Inferior parietal cortex (tissue), 1 donor: ENCODE measurements at regions not wholly inside any gene's neighbourhood (a gene's known extent, or its start where the extent isn't known, plus 50 kb on each side); places are given as distances from the start of the nearest gene placed in this dataset.
"Not testable (repeated sequence)": the region's sequence is repeated elsewhere in the genome, so short reads cannot be mapped to it uniquely, and the experiment has no call there.

ENCODE experiments used
- DNase-seq: peaks from one replicate; pipeline ENCODE4 v3.0.0-alpha.2; 2016; ENCODE audit errors: extremely low spot score

DNA sequence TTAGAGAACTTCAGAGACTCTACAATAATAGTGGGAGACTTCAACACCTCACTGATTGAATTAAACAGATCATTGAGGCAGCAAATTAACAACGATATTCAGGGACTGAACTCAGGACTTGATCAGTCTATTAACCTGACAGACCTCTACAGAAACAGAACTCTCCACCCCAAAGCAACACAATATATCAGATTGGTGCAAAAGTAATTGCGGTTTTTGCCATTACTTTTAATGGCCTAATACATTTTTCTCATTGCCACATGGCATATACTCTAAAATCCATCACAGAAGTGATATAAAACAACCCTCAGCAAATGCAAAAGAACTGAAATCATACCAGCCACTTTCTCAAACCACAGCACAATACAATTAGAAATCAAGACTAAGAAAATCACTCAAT lies 298.1 kb upstream of the SGO1 start:
- DNase-seq = no peak

DNA sequence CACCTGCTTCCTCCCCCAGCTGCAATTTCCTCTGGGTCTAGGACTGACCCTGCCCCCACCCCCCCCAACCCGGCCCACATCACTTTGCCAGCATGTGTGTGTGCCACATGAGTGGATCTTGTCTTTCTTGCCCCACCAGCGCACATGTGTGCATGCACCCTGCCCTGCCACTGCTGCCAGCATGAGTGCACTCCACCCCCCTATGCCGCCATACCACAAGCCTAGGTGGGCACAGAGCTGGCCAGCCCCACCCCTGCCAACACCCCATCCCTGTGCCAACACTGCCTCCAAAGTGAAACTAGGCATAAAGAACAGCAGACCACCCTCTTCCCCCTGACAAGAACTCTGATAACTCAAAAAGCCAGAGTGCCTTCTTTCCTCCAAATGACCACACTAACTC lies 296.3 kb upstream of the SGO1 start:
- no peak for DNase-seq

DNA sequence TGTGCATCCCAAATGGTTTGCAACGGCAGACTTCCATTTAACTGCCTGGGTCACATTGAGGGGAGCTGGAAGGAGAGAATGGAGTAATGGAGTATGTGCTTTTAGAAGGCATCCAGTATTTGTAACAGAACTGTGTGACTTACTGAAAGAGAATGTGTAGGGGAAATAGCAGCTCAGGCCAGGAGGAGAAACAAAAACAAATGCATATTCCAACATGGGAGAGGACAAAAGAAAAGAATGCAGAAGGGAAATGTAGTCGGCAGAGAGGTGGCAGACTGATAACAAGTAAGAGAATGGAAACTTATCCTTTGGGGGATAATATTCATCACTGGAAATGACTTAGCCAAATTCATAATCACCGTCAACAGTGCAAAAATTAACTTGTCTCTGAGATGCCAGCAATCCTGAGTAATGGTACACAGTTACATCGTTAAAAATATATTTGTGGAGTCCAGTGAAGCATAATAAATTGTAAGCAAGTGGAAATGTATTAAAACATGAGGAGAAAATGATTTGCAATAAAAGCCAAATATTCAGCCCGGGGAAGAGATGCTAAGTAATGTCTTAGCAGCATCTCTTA lies 294.9 kb upstream of the SGO1 start:
- DNase-seq = no peak

DNA sequence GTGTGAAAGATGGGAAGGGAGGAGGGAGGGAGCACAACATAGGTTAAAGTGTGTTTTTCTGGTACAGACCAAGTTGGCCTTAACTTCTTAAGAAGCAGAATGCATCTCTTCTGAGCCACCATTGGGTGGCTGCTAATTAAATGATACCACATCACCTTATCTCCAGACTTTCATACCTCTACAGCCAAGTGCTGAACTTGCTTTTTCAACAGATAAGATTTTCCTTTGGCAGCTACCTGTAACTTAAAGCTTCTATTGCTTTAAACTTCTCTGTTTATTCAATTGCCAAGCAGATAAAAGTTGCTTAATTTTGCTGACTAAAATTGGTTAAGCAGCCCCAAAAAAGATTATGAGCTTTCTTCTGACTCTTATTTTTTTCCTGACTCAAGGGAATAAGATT lies 292.4 kb upstream of the SGO1 start:
- no peak for DNase-seq

DNA sequence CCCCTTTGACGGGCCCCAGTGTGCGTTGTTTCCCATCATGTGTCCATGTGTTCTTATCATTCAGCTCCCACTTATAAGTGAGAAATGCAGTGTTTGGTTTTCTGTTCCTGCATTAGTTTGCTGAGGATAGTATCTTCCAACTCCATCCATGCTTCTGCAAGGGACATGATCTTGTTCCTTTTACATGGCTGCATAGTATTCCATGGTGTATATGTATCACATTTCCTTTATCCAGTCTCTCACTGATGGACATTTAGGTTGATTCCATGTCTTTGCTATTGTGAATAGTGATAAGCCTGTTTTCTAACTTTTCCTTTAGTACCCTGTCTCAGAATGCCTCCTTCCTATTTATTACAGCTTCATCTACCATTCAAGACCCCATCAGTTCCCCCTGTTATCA lies 278.2 kb upstream of the SGO1 start:
- not testable (repeated sequence) for DNase-seq

DNA sequence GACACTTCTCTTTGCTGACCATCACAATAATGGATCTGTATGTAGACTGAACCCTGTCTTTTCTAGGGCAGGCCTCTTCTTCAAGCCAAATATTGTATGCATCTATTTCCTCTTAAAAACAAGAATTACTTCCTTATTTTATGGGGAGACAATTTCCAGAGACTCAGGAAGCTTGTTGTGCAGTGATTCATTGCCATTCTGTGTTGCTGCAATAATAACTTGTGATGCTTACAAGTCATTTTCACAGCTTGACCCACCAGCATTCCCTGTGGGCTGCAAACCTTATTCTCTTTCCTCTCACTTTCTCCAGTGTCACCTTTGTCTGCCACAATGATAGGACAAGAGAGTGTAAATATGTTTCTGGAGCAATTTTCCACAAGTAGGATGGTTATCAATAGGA lies 276.7 kb upstream of the SGO1 start:
- DNase-seq = no peak

DNA sequence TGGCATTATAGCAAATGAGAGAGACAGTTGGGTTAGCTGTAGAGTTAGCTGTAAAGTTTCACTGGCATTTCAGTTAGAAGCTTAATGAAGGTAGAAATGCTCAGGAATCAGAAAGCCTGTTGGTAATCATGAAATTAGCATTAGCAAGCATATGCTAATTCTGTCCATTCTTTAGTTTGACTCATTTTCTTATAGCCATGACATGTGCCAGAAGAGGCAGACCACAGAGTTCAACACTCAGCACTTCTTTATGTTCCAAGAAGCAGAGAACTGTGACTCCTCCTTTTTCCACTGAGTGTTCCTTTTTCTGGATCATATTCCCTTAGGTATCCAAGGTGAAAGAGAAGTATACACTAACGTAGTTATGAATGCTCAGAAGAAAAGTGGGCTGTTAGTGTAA lies 276.2 kb upstream of the SGO1 start:
- no peak for DNase-seq

DNA sequence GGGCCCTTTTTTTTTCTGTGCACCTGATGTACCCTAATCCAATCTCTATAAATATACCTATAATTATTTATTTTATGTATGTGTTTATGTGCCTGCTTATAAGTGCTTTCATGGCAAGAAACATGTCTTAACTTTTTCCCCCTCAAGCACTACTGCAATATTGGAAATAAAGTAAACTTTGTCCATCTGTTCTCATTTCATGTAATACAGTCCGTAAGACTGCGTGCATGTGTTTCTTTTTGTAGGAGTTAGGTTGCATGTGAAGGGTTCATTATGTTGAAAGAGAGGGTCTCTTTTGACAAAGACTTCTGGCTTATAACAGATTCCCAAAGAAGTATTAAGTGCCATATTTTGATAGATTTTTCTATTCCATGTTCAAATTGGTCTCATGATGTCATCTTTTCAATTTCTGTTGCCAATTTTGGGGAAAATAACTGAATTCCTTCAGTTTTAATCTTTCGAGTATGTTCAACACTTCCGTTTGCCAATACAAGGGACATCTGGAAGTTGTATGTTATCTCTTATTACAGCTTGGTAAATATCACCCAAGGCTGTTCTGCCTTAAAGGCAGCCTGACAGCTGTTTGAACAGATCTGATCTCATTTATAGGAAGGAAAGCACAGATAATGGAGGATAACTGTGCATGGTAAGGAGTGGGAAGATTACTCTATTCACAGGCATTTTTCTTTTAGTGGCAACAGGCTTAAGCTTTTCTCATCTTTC lies 273.1 kb upstream of the SGO1 start:
- peak; percentile 1 for DNase-seq

DNA sequence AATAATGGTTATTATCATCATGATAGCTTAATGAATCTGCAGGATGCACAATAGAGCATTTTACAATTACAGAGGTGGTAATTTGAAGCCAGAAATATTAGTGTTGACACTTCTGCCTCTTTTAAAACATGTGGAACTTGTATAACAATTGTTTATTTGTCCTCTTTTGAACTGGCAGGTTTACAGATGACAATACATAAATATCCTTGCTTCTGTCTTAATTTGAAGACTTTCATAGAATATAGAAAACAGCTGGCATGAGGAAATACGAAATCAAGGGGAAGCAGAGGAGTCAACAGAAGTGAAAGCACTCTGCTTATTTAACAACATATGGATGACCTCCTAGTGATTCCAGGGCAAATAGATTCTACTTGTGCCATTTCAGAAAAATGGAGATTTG lies 270.5 kb upstream of the SGO1 start:
- DNase-seq = no peak

DNA sequence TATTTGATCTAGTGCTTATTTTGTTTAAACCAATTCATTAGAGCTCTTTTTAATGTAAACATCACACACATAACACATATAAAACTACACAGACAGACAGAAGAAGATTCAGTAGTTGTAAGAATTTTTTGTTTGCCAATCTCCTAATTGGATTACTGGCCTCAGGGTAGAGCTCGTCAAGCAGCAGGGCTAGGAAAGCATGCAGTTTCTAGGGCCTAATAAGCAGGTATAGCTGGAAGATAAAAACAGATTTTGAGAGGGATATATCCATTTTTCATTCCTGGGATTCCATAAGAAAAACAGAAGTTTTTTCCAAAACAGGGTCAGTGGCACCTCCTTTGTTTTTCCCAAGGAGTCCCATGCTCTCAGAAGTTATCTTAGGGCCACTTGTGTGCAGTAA lies 265.2 kb upstream of the SGO1 start:
- DNase-seq = no peak

DNA sequence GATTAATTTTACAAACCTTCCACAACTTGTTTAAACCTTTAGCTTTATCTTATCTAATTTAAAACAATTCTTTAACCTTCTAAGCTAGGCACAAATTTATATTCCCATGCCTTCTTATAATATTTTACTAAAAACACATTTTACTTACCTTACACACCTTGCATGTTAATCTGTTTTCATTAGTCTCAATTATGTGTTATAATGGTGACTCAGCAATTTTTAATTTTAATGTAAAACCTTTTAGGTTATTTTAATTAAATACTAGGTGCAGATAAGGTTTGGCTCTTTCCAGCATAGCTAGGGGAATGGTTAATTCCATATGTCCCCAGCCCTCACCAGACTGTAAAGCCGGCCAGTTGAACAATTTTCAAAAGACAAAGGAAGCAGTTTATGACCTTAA lies 264.6 kb upstream of the SGO1 start:
- no peak for DNase-seq

DNA sequence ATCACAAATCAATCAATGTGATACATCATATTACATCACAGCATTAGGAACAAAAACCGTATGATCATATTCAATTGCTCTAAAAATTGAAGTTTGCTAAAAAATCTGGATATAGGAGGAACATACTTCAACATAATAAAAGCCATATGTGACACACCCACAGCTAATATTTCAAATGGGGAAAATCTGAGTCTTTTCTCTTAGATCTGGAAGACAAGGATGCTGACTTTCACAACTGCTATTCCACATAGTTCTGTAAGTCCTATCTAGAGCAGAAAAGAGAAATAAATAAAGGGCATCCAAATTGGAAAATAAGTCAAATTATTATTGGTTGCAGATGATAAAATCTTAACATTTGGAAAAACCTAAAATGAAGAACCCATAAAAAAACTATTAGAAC lies 256.8 kb upstream of the SGO1 start:
- no peak for DNase-seq

DNA sequence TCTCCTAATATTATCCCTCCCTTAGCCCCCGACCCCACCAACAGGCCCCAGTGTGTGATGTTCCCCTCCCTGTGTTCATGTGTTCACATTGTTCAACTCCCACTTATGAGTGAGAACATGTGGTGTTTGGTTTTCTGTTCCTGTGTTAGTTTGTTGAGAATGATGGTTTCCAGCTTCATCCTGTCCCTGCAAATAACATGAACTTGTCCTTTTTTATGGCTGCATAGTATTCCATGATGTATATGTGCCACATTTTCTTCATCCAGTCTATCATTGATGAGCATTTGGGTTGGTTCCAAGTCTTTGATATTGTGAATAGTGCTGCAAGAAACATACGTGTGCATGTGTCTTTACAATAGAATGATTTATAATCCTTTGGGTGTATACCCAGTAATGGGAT lies 241.3 kb upstream of the SGO1 start:
- not testable (repeated sequence) for DNase-seq

DNA sequence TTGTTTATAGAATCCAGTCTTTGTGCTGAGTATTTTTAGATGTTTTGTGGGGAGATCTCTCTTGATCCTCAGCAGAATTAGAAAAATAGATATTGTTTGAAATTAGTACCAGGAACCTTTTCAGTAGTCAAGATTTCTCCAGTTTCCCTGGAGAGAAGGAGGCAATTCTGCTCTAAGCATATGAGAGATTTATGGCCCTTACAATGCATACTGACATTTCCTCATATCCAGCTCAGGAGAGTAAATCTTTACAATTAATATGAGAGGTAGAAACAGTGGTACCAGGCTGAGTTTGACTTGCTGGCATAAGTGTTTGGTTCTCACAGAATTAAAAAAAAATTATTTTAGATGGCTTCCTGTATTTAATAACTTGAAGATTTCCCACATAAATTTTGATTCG lies 239.1 kb upstream of the SGO1 start:
- no peak for DNase-seq

DNA sequence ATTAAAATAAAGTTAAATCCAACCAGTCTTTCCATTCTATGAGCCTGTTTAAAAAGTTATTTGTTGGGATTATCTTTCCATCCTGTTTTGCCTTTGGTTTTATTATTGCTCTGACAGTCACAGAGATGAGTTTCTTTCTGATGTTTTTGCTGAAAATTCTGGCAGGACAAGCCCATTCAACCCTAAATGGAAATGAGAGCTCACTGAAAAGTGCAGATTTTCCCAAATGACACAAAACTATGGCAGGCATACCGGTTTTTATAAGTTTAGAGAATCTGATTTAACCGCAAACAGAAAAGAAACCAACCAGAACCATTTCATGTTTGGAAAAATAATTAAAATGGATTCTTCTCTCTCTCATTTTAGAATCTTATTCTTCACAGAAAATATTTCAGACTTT lies 238.1 kb upstream of the SGO1 start:
- no peak for DNase-seq

DNA sequence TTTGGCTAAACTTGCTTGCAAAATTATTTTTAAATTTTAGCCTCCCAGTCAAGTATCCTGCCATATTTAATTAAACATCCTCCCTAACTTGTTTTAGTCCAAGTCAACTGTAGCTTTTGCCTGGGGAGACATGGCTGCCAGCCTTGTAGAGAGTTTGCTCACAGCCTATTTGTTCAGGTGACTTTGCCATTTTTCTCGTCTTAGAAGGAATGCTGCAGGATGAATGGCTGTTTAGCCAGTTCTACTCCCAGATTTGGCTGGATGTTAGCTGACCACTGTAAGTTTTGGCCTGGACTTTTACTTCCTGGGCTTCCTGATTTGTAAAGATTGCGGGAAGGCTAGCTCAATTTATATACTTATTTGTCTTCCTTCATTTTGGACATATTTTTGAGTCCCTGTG lies 236.4 kb upstream of the SGO1 start:
- no peak for DNase-seq

DNA sequence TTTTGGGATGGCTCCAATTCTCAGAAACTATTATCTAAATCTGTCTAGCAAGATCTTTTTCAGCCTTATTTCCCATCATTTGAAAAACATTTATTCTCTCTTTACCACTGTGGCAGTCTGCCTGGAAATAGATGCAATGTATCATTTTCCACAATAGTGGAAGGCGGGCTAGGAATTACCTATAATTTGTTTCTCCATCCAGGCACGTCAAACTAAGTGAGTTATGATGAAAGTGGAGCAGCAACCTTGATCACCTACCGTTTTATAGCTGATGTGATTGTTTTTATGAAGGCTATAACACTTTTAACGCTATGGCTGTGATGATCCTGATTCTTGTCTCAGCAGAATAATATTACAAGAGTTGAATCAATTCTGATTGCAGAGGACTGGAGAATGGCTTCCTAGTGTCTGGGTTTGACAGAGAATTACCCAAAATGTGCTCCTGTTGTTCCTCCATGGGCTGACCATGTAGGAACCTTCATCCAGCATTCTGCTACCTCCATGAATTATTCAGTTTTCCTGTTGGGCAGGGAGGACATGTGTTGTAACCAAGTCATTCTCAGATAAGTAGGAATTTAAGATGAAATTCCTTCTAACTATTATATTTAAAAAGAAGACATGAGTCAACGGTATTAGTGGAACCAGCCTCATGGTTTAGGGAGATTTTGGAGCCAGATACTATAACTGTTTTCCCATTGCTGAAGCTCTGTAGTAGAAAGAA lies 231.5 kb upstream of the SGO1 start:
- no peak for DNase-seq

DNA sequence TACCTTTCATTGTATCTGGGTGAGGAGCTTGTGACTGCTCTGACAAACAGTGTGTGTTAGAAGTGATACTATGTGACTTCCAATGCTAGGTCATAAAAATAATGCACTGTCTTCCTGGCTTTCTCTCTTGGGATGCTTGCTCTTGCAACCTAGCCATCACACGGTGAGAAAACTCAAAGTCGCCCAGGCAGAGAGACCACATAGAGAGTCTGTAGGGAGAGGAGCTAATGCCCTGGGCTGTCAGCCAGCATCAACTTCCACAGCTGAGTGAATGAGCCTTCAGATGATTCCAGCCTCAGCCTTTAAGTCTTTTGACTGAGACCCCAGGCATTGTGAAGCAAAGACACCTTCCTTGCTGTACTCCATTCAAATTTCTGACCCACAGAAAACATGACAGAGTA lies 220.6 kb upstream of the SGO1 start:
- DNase-seq = no peak

DNA sequence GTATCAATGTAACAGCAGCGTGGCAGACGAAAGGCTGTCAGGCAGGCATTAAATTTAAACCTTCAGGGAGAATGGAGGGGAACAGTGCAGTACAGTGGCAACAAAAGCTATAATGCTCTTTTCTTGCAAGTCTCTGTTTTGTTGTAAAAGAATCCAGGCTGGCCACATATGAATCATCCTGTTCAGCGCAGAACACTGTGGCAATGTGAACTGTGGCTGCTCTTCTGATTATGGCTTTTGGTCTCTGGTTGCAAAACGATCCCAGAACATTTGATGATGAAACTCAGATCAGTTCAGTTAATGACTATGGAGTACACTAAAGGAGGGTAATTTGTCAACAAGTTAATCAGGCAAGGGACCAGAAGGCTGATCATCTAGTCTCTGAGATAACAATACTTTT lies 219.7 kb upstream of the SGO1 start:
- no peak for DNase-seq

DNA sequence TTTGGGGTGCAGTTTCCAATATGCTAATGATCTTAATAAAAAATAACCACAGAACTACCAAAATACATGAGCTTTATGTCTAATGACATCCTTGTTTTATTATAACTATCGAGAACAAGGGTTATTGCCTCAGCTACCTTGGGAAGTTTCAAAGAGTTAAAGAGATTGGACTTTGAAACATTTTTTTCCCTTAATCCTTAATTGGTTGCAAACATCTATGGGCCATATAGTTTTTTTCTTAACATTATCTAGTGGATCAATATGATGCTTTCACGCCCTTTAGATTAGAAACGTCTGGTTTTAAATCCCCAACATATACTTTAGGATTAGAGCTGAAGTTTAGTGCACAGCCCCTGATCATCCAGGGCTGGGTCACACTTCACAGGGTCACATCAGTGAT lies 219.2 kb upstream of the SGO1 start:
- no peak for DNase-seq

DNA sequence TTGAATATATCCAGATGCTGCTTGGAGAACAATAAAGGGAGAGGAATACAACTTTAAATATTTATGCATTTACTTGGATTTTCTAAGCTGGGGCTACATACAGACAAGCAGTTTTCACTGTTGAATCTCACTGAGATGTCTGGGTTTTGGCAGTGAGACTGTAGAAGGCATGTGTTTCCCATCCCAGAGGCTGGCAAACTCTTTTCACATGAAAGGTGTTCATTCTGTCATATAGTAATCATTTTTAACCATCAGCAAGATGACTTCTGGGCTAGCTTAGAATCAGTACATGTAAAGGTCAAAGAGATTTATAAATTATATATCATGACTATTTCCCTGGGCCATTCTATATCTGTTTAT lies 218.7 kb upstream of the SGO1 start:
- no peak for DNase-seq

DNA sequence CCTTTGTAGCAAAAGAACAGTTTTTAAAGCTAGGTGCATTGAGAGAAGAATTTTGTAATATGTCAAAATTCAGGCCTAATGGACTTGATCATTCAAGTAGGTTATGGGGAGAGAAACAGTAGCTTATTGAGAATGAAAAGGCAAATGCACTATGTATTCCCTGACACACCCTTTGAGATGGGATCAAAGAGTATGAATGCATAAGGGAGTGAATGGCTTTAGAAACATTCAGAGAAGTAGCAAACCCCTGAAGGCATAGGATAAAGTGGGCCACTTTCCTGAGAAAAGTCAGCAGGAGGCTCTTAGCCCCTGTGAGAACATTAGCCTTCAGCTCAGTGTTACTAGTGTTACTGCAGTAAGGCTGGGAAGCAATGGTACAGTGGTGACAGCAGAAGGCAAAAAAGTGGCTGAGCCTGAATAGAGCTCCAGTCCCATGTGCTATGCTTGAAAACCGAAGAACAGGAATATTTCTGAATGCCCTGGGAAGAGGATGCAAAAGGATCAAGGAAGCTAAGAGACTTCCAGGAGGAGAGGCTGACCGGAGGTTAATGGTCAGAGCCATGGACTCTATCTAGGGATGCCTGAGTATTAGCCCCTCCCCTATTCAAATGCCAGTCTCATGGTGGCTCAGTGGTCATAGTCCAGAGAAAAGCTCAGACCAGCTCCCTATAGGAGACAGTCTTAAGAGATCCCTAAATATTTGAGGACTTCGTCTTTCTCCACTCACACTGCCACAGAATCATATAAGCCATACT lies 218.2 kb upstream of the SGO1 start:
- DNase-seq = no peak

DNA sequence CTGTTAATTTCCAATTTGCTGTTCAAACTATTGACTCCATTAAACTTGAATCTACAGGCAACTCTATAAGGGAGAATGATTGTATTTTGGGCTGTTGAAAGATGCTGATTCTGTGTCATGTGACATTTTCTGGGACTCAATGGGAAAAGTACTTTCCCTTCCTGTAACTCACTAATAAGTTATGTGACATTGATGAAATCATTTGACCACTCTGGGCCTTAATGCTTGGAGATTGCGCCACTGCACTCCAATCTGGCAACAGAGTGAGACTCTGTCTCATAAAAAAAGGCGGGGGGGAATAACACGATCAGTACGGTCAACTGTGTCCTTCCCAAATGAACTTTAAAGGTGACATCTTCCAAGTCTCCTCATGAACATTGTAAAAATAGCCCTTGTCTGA lies 215.2 kb upstream of the SGO1 start:
- no peak for DNase-seq
